Fibroblast of lung (primary cell): ENCODE measurements at regions not wholly inside any gene's neighbourhood (a gene's known extent, or its start where the extent isn't known, plus 50 kb on each side); places are given as distances from the start of the nearest gene placed in this dataset.

ENCODE experiments used
- CTCF ChIP-seq, 2 donors: IDR thresholded peaks in 1 of 2; conservative IDR thresholded peaks in 1 of 2; 1 replicate in 1 of 2; 2 replicates in 1 of 2; pipeline ENCODE4 v1.5.1; 2011 to 2012; ENCODE audit warnings: low read length in 2 of 2, control low read depth in 1 of 2, inconsistent platforms in 1 of 2, low read depth in 1 of 2, mild to moderate bottlenecking in 1 of 2
- EZH2 ChIP-seq: IDR thresholded peaks from 2 replicates; pipeline ENCODE4 v1.5.1; 2012; ENCODE audit warnings: low read length, control low read depth, mild to moderate bottlenecking; ENCODE audit errors: missing control alignments

- TF ChIP-seq CTCF (conservative IDR thresholded peaks at IDR 0.05 in 1 of 2, IDR thresholded peaks at IDR 0.05 in 1 of 2; ENCODE audit: low read depth in 1 of 2, low read length in 2 of 2) (no peak), EZH2 (no peak)
These were observed 67.7 kb upstream of the ITGA4 start for GRCh38 chr2:181389524-181389923.
